Tongue (tissue), 1 donor: ENCODE measurements at regions not wholly inside any gene's neighbourhood (a gene's known extent, or its start where the extent isn't known, plus 50 kb on each side); places are given as distances from the start of the nearest gene placed in this dataset.
"Not testable (repeated sequence)": the region's sequence is repeated elsewhere in the genome, so short reads cannot be mapped to it uniquely, and the experiment has no call there.

Experiments used
- DNase-seq: peaks from one replicate; pipeline ENCODE4 v3.0.0-alpha.2; 2015

GRCh38 chr12:22810036-22810435, 185.1 kb downstream of the ETNK1 start:
- no peak for DNase-seq

GRCh38 chr12:22812531-22812930, 187.6 kb downstream of the ETNK1 start:
- DNase-seq, result no peak

- no peak for DNase-seq
These were observed 197.0 kb downstream of the ETNK1 start for GRCh38 chr12:22821985-22822384.

- no peak for DNase-seq
These were observed 201.1 kb downstream of the ETNK1 start for GRCh38 chr12:22826026-22826425.

- DNase-seq, result not testable (repeated sequence)
These were observed 201.5 kb downstream of the ETNK1 start for GRCh38 chr12:22826446-22826981.

GRCh38 chr12:22828066-22828465, 203.1 kb downstream of the ETNK1 start:
- no peak for DNase-seq

GRCh38 chr12:22835431-22835830, 210.5 kb downstream of the ETNK1 start:
- DNase-seq, result no peak

GRCh38 chr12:22850185-22850584, 225.2 kb downstream of the ETNK1 start:
- no peak for DNase-seq

GRCh38 chr12:22851532-22851931, 226.6 kb downstream of the ETNK1 start:
- DNase-seq, result no peak

- DNase-seq, result no peak
These were observed 230.5 kb downstream of the ETNK1 start for GRCh38 chr12:22855456-22855855.

- peak; percentile 59 for DNase-seq
These were observed 231.2 kb downstream of the ETNK1 start for GRCh38 chr12:22856178-22856577.

GRCh38 chr12:22858849-22859570, 234.0 kb downstream of the ETNK1 start:
- DNase-seq, result peak; percentile 4

- DNase-seq, result peak; percentile 28
These were observed 236.0 kb downstream of the ETNK1 start for GRCh38 chr12:22860926-22861325.

GRCh38 chr12:22865822-22866221, 240.9 kb downstream of the ETNK1 start:
- no peak for DNase-seq

GRCh38 chr12:22866406-22866805, 241.4 kb downstream of the ETNK1 start:
- no peak for DNase-seq

GRCh38 chr12:22874151-22874550, 249.2 kb downstream of the ETNK1 start:
- no peak for DNase-seq

GRCh38 chr12:22876262-22876661, 251.3 kb downstream of the ETNK1 start:
- DNase-seq, result no peak

- no peak for DNase-seq
These were observed 254.2 kb downstream of the ETNK1 start for GRCh38 chr12:22879203-22879602.

- no peak for DNase-seq
These were observed 255.4 kb downstream of the ETNK1 start for GRCh38 chr12:22880331-22880730.

GRCh38 chr12:22880807-22881206, 255.8 kb downstream of the ETNK1 start:
- DNase-seq, result no peak

- no peak for DNase-seq
These were observed 257.0 kb downstream of the ETNK1 start for GRCh38 chr12:22881878-22882385.

- no peak for DNase-seq
These were observed 257.6 kb downstream of the ETNK1 start for GRCh38 chr12:22882559-22882958.

GRCh38 chr12:22893878-22894277, 268.9 kb downstream of the ETNK1 start:
- no peak for DNase-seq

GRCh38 chr12:22899184-22899583, 274.2 kb downstream of the ETNK1 start:
- DNase-seq, result no peak
